Ovary (tissue), 3 donors: ENCODE measurements at regions not wholly inside any gene's neighbourhood (a gene's known extent, or its start where the extent isn't known, plus 50 kb on each side); places are given as distances from the start of the nearest gene placed in this dataset.

ENCODE experiments used
- CTCF ChIP-seq, 3 donors: fragments of 450-650 bp in 2 of 3; fragments of 200-600 bp in 1 of 3; IDR thresholded peaks; one replicate each; pipeline versions ENCODE4 v1.5.1 to v1.8.0; 2016 to 2022; ENCODE audit warnings: antibody characterized with exemption in 3 of 3, mild to moderate bottlenecking in 1 of 3
- POLR2A ChIP-seq: fragments of 450-650 bp; IDR thresholded peaks from one replicate; pipeline ENCODE4 v1.6.1; 2017; ENCODE audit warnings: antibody characterized with exemption, mild to moderate bottlenecking, moderate library complexity
- donor health status: DM: no; HTN: no; CAD: no.

GRCh38 chr9:17926246-17926645 lies 347.4 kb downstream of the SH3GL2 start:
- no peak for TF ChIP-seq CTCF (IDR thresholded peaks at IDR 0.05)
- TF ChIP-seq POLR2A, result no peak
